Central memory CD4-positive, alpha-beta T cell (primary cell): ENCODE measurements at regions not wholly inside any gene's neighbourhood (a gene's known extent, or its start where the extent isn't known, plus 50 kb on each side); places are given as distances from the start of the nearest gene placed in this dataset.
"Not testable (repeated sequence)": the region's sequence is repeated elsewhere in the genome, so short reads cannot be mapped to it uniquely, and the experiment has no call there.

Experiments used
- DNase-seq: peaks from one replicate; pipeline ENCODE4 v3.0.0; 2022

DNA sequence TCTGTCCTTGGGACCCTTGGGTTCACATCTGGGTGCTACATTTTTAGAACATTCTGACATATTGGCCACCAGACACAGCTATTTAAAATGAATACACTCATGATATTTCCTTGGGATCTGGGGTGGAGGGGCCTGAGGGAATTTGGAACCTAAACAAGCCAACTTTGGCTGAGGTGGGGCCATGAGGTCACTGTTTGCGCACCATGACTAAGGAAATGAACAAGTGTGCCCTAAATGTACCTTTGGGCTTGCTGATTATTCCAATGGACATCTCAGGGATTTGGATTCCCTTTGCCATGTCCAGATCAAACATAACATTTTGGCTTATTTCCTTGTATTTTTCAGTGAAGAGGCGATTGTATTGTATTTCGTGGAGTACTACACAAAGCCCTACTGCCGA lies 80.5 kb upstream of the SEC11C start:
- DNase-seq, result no peak

DNA sequence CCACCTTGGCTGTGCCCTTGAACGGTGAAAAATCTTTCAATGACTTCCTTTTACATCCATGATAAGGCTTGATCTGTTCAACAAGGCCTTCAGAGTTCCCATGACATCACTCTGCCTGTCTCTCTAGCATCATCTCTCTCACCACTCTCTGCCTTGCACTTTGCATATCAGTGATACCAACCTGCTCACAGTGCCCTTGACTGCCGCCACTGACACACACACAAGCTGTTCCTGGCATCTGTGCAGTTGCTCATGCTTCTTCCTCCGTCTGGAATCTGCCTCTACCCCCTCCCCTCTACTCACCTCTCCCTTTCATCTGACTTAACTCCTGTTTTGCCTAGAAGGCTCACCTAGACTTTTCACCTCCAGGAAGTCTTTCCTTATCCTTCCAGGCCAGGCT lies 79.1 kb upstream of the SEC11C start:
- no peak for DNase-seq

DNA sequence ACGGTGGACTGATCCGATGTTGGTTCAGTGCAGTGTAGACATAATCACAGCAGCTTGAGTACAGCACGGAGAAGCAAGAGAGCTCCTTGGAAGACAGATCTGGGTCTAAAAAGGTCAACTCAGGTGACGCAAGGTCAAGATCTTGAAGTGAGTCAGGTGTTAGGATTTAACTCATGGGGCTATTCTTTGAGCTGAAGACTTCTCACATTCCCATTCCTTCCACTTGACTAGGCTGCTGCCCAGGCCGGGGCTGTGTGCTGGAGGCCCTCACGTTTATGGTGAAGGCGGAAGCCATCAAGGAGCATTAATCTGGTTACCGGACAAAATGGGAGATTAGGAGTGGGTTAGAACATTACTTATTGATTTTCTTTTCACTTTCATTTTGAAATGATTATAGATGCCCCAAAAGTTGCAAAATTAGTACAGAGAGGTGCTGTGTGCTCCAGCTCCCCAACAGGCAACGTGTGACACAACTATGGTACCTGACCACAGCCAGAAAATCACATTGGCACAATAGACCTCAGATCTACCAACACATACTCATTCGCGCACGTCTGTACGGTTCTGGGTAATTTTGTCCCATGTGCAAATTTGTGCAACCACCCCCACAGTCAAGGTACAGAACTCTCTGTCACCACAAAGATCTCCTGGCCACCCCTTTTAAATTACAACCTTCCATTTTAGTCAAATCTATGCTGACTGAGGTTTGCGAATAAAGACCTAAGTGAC lies 77.6 kb upstream of the SEC11C start:
- no peak for DNase-seq

DNA sequence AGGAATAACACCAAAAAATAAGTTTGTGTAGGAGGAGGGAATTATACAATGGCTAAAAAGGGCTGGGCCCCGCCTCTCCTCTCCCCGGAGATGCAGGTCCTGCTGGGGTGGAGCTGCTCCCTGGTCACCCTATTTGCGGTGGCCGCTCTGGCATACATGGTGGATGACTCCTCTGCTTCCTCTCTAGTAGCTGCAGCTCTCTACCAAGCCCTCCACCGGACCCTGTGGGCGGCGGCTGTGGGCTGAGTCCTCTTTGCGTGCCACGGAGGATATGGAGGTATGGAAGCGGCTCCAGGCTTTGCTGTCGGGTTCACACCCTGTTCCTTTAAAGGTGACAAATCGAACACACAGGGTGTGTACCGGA lies 77.1 kb upstream of the SEC11C start:
- DNase-seq, result no peak

DNA sequence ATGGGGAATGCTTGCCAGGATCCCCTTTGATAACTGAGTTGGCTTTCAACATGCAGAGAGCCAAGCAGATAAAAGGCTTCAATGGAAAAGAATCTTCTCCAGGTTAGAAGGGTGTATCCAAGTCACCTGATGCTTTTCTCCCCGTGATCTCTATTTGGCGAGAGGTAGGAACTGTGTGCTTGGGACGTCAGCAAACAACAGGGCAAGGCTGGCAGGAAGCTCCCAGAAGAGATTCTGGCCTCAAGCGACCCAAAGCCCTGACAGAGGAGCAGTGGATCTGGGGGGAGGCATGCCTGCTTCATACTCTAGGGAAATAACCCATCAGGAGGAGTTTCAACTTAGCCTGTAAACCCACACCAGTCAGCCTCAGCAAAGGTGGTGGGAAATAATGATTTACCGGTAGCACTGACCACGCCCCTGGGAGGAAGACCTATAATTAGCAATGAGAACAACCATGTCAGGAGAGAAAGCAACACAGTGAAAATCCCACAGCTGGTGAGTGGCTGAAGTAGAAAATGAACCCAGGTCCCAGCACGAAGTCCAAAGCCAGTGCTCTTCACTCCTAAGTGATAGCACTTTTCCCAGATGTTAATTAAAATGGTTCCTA lies 76.3 kb upstream of the SEC11C start:
- DNase-seq, result no peak

DNA sequence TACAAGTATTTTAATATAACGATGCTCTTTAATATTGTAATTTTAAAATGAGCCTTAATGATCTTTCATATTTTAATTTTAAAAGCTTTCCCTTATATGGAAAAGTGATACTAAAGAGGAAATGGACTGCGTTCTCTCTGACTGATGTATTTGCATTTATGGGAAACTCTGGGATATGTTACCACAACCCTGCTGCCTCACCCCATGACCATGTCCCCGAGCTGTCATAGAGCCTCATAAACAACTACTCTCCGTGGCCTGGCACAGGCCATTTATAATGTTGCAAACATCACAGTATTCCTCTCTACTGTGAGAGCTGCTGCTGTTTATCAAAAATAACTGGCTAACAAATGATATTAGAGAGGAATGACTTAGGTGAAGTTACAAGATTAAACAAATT lies 75.8 kb upstream of the SEC11C start:
- no peak for DNase-seq

DNA sequence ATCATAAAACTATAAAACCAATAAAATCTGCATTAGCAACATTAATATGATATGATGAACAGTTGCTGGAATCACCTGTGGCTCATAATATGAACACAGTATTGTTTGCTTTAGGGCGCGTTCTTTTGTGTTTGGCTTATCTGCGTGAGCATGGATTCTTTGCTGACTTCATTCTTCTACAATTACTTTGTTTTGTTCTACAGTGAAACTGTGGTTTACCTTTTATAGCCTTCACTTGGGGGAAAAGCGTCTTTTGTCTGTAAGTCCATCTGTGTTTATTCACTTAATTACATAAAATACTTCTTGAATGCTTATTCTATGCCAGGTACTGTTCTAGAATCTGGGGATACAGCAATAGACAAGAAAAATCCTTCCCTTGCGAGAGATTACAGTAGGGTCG lies 74.0 kb upstream of the SEC11C start:
- no peak for DNase-seq

DNA sequence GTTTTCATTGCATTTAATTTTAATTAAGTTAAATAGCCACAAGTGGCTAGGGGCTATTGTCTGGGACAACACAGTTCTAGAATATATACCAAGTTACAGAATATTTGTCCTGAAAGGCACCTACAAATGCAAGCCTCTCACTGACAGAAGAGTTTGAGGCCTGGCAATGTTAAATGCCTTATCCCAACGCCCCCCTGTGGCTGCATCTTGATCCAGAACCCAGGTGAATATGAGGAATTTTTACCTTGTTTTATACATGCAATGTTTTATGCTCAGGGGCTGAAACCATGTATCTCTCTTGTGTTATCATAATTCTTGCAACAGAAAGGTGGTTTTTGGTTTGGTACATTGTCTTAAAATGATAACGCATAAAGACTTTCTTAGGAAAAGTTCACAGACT lies 71.8 kb upstream of the SEC11C start:
- no peak for DNase-seq

DNA sequence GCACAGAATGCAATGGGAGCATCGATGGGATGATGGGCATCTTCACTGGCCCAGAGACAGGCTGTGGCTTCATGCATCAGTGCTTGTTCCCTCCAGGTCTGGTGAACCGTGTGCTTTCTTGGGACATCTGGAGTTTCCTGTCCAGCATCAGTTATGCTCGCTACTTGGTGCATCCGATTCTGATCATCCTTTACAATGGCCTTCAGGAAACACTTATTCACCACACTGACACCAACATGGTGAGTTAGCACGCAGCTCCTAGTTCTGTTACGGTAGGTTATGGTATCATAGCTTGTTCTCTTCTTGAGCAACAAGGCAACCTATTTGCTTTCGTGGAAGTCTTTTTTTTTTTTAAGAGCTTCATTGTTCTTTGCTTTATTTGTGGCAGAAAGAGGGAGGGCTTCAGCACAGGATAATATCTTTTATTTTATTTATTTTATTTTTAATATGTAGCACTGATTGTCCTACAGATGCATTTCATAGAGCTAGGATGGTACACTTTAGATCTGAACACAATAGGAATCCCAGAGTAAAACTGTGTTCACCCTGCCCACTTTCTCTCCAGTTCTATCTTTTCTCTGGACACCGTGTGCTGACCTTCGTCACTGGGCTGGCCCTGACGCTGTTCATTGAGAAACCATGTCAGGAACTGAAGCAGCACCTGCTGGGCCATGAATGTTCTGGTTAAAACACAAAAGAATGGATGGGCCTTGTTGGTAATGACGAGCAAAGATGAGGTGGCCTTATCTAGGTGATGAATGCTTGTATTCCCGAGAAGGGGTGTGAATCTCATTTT lies 71.2 kb upstream of the SEC11C start:
- no peak for DNase-seq

DNA sequence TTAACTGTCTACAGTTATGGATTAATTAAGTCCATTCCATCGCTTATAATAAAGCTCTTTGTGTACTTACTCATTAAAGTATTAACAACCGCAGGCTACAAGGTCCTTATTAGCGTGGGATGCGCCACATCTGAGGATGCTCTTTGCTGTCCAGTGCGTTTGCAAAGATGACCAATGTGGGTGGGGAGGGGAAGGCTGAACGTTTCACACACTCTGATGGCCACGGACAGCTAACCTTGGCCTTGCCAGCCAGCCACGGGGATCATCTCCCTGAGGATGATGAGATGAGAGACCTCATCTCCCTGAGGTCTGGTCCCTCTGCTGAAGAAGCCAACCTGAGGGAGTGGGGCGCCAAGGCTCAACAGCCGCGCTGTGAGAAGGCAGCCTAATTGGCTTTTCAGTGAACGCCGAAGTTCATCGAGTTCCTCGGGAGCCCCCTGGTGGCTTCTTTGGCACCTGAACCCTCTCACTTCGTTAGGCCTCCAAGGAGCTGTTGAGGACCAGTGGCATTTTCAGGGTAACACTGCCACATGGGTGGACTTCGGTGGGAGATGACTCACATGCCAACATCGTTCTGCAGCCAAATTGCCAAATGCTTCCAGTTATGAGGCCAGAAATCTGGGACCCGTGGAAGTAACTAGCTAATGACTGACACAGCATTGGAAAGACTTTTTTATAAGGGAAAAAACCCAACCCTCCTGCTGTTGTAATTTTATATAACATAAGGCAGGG lies 69.3 kb upstream of the SEC11C start:
- DNase-seq, result peak; percentile 57

DNA sequence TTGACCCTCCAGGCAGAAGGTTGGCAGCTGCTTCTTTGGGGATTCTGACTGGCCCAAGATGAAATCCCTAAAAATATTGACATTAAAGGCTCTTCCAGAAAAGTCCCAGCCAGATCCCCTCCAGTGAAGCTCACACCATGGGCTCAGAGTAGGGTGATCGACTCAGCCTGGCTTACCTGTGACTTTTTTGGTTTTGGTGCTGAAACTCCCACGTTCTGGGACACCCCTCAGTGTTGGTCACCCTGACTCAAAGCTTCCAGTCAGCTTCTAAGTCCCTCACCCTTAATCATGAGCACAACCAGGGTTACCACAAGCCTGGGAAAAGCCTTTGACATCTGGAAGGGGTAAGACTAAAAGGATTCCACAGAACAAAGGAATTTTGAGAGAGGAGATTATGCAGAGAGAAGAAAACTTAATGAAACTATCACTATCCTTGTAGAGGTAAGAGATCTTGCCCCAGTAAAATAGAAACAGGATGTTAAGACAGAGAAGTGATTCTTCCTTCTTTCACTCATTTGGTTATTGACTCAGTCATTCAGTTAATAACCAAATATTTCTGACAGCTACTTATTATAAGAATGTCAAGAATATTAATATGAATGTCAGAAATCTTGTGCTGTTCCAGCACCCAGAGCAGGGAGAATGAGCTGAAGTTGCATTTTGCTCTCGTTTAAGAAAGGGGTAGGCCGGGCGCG lies 66.8 kb upstream of the SEC11C start:
- DNase-seq, result no peak

DNA sequence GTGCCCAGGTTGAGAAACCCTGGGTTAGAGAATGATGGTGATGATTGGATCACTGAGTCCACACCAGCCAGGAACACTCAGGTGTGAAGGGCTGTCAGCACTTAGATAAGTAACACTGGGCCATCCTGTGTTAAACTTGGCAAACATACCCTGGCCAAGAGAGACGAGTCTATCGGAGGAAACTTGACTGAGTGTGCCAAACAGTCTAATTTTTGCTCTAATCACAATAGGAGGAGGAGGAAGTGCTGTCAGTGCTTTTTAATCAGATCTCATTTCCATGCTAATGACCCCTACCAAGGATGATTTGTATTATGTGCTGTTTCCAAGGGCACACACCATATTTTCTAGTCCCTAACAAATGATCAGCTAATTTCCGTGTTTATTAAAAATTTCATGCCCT lies 63.8 kb upstream of the SEC11C start:
- DNase-seq, result no peak

DNA sequence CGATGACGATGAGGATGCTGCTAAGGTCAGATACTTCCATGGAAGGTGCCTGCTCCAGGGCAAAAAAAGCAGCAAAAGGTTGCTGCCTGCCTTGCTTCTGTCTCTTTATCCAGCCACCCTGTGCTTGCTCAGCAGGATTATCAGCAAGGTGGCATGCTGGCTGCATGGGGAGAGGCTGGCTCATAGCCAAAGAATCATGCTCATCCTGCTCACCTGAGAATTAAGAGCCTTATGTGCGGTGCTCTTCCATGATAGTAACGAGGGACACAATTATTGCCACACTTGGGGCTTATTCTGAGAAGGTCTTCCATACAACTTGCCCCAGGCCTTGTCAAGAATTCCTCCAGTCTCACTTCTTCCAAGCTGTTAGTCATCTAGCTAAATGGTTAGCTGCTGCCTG lies 60.4 kb upstream of the SEC11C start:
- DNase-seq, result no peak

DNA sequence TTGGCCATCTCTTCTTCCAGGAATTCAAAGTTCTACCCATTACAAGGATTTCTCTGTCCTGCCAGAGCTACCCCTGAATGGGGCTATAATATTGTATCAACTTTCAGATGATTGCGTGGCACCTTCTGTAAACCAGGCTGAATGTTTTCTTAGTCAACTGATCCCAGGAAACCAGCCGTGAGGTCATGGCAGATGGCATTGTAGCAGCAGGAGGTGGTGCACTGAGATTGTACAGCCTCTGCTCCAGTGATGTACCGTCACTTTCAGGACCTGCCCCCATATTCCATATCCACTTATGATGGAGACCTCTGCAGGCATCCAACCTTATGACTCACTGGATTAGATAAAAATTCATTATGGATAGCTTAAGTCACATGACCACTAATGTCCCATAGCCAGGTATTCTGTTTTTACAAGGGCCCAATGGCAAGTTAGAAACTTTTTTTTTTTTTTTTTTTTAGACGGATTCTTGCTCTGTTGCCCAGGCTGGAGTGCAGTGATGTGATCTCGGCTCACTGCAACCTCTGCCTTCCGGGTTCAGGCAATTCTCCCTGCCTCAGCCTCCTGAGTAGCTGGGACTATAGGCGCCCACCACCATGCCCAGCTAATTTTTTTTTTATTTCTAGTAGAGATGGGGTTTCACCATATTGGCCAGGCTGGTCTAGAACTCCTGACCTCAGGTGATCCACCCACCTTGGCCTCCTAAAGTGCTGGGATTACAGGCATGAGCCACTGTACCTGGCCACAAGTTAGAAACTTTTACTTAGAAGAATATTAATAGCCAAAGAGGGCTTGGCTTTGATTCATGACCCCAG lies 59.8 kb upstream of the SEC11C start:
- not testable (repeated sequence) for DNase-seq

DNA sequence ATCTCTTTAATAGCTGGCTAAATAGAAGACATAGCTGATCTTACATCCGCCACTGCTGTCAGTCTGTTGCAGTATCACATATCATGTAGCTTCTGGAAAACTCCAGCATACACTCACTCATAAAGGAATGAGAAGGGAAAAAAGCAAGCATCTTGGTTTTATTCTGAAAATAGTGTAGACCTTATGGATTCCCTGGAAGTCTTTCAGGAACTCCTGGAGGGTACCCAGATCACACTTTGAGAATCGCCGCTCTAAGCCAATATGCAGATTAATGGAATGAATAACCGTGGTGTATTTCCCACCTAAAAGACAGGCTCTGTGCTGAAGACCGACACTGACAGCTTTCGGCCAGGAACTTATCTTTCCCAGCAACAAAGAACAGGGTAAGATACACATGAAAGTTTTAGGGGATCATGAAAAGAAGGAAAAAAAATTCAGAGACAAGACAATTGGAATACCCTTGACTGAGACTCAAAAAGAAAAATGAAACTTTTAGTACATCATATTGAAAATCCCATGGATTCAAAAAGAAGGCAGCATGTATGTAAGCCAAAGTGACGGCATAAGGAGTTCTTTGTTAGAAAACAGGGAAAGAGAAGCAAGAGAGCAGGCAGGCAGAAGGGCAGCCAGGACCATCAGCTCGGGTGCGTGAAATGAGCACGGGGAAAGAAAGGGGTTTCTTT lies 56.4 kb upstream of the SEC11C start:
- no peak for DNase-seq

DNA sequence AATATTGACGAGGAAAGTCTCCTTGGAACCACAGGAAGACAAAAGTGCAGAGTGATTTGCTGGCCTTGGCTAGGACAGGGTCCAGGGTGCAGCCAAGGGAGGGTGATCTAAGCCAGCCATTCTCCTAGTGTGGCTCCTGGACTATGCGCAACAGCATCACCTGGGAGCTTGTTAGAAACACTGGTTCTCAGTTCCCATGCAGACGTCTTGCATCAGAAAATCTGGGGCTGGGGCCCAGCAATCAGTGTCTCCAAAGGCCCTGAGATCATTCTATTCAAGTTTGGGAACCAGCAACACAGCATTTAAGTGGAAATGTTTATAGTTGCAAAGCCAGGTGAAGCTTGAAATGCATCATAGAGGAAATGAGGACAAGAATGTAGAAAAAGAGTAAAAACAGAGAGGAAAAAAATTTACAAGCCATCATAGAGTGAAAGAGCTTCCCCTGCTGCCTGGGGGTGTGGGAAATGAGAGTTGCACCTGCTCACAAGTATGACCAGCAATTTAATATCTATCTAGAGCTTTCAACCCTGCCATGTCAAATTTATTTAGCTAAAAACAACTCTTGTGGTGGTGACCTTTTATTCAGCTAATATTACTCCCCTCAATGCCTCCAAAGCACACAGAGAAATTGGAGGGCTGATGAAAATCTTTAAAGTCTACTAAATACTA lies 54.4 kb upstream of the SEC11C start:
- no peak for DNase-seq

DNA sequence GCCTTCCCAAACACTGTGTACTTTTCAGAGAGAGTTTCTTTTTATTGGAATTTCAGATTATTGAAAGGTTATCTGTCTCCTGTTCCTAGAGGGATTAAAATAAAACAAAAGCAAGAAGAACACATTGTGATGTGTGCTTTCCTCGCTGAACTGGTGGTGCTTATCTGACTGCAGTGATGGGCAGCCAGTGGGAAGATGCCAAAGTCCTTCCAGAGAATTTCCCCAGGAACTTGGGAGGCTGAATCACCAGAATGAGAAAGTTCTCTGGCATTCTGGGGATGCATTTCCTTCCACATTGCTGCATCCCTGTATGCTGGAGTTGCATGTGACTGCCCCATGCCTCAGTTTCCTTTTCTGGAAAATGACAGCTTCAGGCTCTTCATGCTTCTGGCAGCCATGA lies 53.9 kb upstream of the SEC11C start:
- no peak for DNase-seq

DNA sequence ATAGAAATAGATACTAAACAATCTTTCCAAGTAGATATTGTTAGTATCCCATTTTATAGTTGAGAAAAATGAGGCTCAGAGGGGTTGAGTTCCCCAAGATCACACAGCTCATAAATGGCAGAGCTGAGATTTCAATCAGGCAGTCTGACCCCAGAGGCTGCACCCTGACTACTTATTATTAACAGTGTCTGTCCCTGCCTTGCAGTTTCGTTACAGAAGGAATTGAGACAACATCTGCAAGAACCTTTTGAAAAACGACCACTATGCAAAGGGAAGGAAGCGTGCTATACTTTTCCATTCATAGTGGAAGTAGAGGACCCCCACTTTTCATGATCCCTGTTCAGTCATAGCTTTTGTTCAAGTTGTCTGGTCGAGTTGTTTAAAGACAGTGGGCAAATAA lies 53.2 kb upstream of the SEC11C start:
- DNase-seq, result no peak

DNA sequence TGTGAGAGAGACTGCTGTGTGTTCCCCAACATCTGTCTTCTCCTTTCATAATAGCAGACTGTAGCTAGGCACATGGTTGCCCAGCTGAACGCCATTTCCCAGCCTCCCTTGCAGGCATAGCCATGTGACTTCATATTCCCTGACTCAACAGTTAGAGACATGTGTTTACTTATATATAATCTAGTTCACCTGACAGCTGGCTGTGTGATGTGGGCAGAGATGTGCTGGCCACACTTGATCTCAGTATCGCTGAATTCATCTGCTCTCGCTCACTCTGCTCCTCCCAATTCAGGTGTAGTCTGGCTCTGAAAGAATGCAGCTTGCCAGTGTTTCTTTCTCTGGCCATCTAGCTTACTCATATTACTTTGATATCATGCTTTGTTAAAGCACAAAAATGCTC lies 52.3 kb upstream of the SEC11C start:
- peak; percentile 50 for DNase-seq
